Vagina (tissue), 2 donors: ENCODE measurements at regions not wholly inside any gene's neighbourhood (a gene's known extent, or its start where the extent isn't known, plus 50 kb on each side); places are given as distances from the start of the nearest gene placed in this dataset.

Source experiments
- DNase-seq, 2 donors: peaks; one replicate each; pipeline ENCODE4 v3.0.0-alpha.2; 2017; ENCODE audit errors: extremely low spot score in 2 of 2
- H3K27ac ChIP-seq: fragments of 200-600 bp; sonication (generic); one replicate; pipeline ENCODE4 v1.5.1; 2019
- H3K27me3 ChIP-seq: fragments of 200-600 bp; sonication (generic); one replicate; pipeline ENCODE4 v1.5.1; 2019
- H3K36me3 ChIP-seq, 2 donors: fragments of 200-600 bp; sonication (generic); one replicate each; pipeline ENCODE4 v1.5.1; 2017 to 2019
- H3K4me1 ChIP-seq: fragments of 200-600 bp; sonication (generic); one replicate; pipeline ENCODE4 v1.5.1; 2019
- H3K4me3 ChIP-seq, 2 donors: fragments of 200-600 bp; sonication (generic); 1 replicate in 1 of 2; 2 replicates in 1 of 2; pipeline ENCODE4 v1.5.1; 2016 to 2019
- H3K9me3 ChIP-seq: fragments of 200-600 bp; sonication (generic); one replicate; pipeline ENCODE4 v1.5.1; 2019
- CTCF ChIP-seq, 3 experiments: fragments of 450-650 bp in 2 of 3; fragments of 200-600 bp in 1 of 3; sonication (generic) in 1 of 3; IDR thresholded peaks; one replicate each; pipeline ENCODE4 v1.5.1; 2017 to 2019; ENCODE audit warnings: antibody characterized with exemption in 3 of 3, mild to moderate bottlenecking in 2 of 3, moderate library complexity in 2 of 3
- POLR2A ChIP-seq, 2 donors: fragments of 450-650 bp; IDR thresholded peaks; one replicate each; pipeline ENCODE4 v1.6.1; 2017; ENCODE audit warnings: antibody characterized with exemption in 2 of 2, mild to moderate bottlenecking in 2 of 2, moderate library complexity in 2 of 2
- POLR2AphosphoS5 ChIP-seq, 2 donors: sonication (generic); formaldehyde crosslinking; IDR thresholded peaks; one replicate each; pipeline ENCODE4 v1.9.0; 2017; ENCODE audit warnings: antibody characterized with exemption in 2 of 2, mild to moderate bottlenecking in 2 of 2, low read depth in 1 of 2; ENCODE audit not compliant: insufficient read depth in 1 of 2
- intact Hi-C: fragments of 100-400 bp; cut with DNase I; formaldehyde crosslinking; loops from one replicate; pipeline ENCODE4 v1.15.1; 2023

- Histone ChIP-seq H3K36me3 (no peaks in the 10 kb centered on the region), H3K9me3 (no peaks in the 10 kb centered on the region), H3K27ac (no peak overlapping the region), H3K4me1 (no peaks in the 10 kb centered on the region), H3K27me3 (no peaks in the 10 kb centered on the region), H3K4me3 (no peak overlapping the region)
- no peak for TF ChIP-seq POLR2AphosphoS5 (IDR thresholded peaks at IDR 0.05; ENCODE audit: insufficient read depth in 1 of 2, low read depth in 1 of 2)
- no peak for TF ChIP-seq POLR2A (IDR thresholded peaks at IDR 0.05)
- no peak for TF ChIP-seq CTCF (IDR thresholded peaks at IDR 0.05)
- no peak for DNase-seq
- intact Hi-C loops = no loop called here
Measured at GRCh38 chr7:98557538-98558031, 59.5 kb upstream of the NPTX2 start.

- intact Hi-C loops = no loop called here
- H3K4me1 ChIP-seq = no peaks in the 10 kb centered on the region
- TF ChIP-seq POLR2A (IDR thresholded peaks at IDR 0.05) (no peak), CTCF (IDR thresholded peaks at IDR 0.05) (no peak), POLR2AphosphoS5 (IDR thresholded peaks at IDR 0.05; ENCODE audit: insufficient read depth in 1 of 2, low read depth in 1 of 2) (no peak)
- H3K36me3 ChIP-seq = no peaks in the 10 kb centered on the region
- H3K27me3 ChIP-seq = no peaks in the 10 kb centered on the region
- no peak for DNase-seq
- H3K27ac ChIP-seq = no peak overlapping the region
- H3K9me3 ChIP-seq = no peaks in the 10 kb centered on the region
- H3K4me3 ChIP-seq = no peak overlapping the region
Measured at GRCh38 chr7:98556288-98556687, 60.8 kb upstream of the NPTX2 start.

- H3K36me3 ChIP-seq = no peaks in the 10 kb centered on the region
- TF ChIP-seq POLR2A (IDR thresholded peaks at IDR 0.05) (no peak), POLR2AphosphoS5 (IDR thresholded peaks at IDR 0.05; ENCODE audit: insufficient read depth in 1 of 2, low read depth in 1 of 2) (no peak), CTCF (IDR thresholded peaks at IDR 0.05) (no peak)
- intact Hi-C loops = no loop called here
Measured at GRCh38 chr7:98555403-98555802, 61.7 kb upstream of the NPTX2 start.

GRCh38 chr7:98553666-98554065 lies 63.4 kb upstream of the NPTX2 start:
- Histone ChIP-seq H3K4me3 (no peak overlapping the region), H3K27ac (no peak overlapping the region), H3K36me3 (no peaks in the 10 kb centered on the region), H3K9me3 (no peaks in the 10 kb centered on the region), H3K27me3 (no peaks in the 10 kb centered on the region), H3K4me1 (no peaks in the 10 kb centered on the region)
- no peak for TF ChIP-seq POLR2A (IDR thresholded peaks at IDR 0.05)
- TF ChIP-seq CTCF (IDR thresholded peaks at IDR 0.05) = no peak
- DNase-seq = no peak
- intact Hi-C loops = loop anchor here (1.0 kb wide), 1 partner anchor 43 kb away; no protein-coding TSS in a partner anchor

More at GRCh38 chr7:98555403-98555802, 61.7 kb upstream of the NPTX2 start:
- DNase-seq = no peak
- Histone ChIP-seq H3K4me3 (no peak overlapping the region), H3K27me3 (no peaks in the 10 kb centered on the region), H3K9me3 (no peaks in the 10 kb centered on the region), H3K27ac (no peak overlapping the region), H3K4me1 (no peaks in the 10 kb centered on the region)

- H3K27me3 ChIP-seq = no peaks in the 10 kb centered on the region
- no peak overlapping the region for H3K4me3 ChIP-seq
- no peaks in the 10 kb centered on the region for H3K36me3 ChIP-seq
- TF ChIP-seq CTCF (IDR thresholded peaks at IDR 0.05) = no peak
- TF ChIP-seq POLR2A (IDR thresholded peaks at IDR 0.05) = no peak
- TF ChIP-seq POLR2AphosphoS5 (IDR thresholded peaks at IDR 0.05; ENCODE audit: insufficient read depth in 1 of 2, low read depth in 1 of 2) = no peak
- no peaks in the 10 kb centered on the region for H3K9me3 ChIP-seq
- DNase-seq = no peak
- H3K27ac ChIP-seq = no peak overlapping the region
- intact Hi-C loops = no loop called here
- H3K4me1 ChIP-seq = no peaks in the 10 kb centered on the region
Measured at GRCh38 chr7:98551611-98552273, 65.3 kb upstream of the NPTX2 start.
